NT2/D1 (cell line): ENCODE measurements at regions not wholly inside any gene's neighbourhood (a gene's known extent, or its start where the extent isn't known, plus 50 kb on each side); places are given as distances from the start of the nearest gene placed in this dataset.
A peak's percentile ranks its signal among the peaks of the same experiment; 100 is the strongest.

Source experiments
- DNase-seq: peaks from one replicate; pipeline ENCODE4 v3.0.0-alpha.2; 2011; ENCODE audit warnings: low read depth, low spot score
- H3K27me3 ChIP-seq: 2 replicates; pipeline ENCODE4 v1.6.0; 2011; ENCODE audit warnings: mild to moderate bottlenecking; ENCODE audit not compliant: insufficient read length, insufficient read depth
- H3K36me3 ChIP-seq: 2 replicates; pipeline ENCODE4 v1.6.1; 2011; ENCODE audit warnings: mild to moderate bottlenecking, low read length, mixed read lengths; ENCODE audit not compliant: insufficient read depth, insufficient read length
- H3K4me1 ChIP-seq: 2 replicates; pipeline ENCODE4 v1.5.1; 2011; ENCODE audit not compliant: insufficient read depth, insufficient read length
- H3K4me3 ChIP-seq: 2 replicates; pipeline ENCODE4 v1.5.1; 2011; ENCODE audit warnings: low read depth; ENCODE audit not compliant: insufficient read length
- H3K9ac ChIP-seq: 2 replicates; pipeline ENCODE4 v1.6.0; 2011; ENCODE audit warnings: low read depth; ENCODE audit not compliant: insufficient read length
- H3K9me3 ChIP-seq: 2 replicates; pipeline ENCODE4 v1.5.1; 2011; ENCODE audit warnings: mild to moderate bottlenecking, low read length; ENCODE audit not compliant: insufficient read depth
- SUZ12 ChIP-seq: IDR thresholded peaks from 2 replicates; pipeline ENCODE4 v1.6.1; 2011; ENCODE audit not compliant: insufficient read length, insufficient read depth; ENCODE audit errors: extremely low read depth
- YY1 ChIP-seq: IDR thresholded peaks from 2 replicates; pipeline ENCODE4 v1.6.1; 2011; ENCODE audit not compliant: insufficient read length, insufficient read depth
- ZNF274 ChIP-seq: IDR thresholded peaks from 2 replicates; pipeline ENCODE4 v1.6.1; 2011; ENCODE audit warnings: mild to moderate bottlenecking, low read depth, low read length

DNA sequence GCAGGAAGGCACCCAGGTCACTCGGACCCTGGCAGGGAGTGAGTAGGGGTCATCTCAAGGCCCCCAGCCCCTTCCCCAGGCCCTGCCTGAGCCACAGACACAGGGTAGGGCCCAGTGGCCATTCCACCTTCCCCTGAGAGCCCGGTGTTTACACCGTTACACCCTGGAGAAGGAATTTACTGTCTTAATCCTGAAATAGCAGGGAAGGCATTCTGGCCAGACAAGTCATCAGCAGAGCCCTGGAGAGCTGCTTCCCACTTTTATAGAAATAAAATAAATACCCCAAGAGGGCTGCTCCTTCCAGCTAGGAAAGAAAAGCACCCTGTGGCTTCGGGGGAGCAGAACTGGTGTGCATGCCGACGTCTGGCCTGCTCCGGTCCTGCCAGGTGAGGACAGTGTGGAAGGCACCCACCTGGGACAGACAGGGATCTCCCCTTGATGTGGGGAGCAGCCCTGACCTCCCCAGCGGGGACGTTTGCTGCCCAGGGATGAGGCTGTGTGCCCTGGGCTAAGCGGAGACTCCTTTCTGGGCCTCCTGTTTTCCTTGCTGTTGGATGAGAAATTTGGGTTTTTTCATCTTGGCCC, 180.0 kb downstream of the MN1 start:
- Histone ChIP-seq H3K27me3 (no peaks in the 10 kb centered on the region), H3K9ac (no peak overlapping the region), H3K4me1 (peaks cover 4% of the 10 kb centered on the region), H3K9me3 (no peaks in the 10 kb centered on the region), H3K36me3 (no peaks in the 10 kb centered on the region), H3K4me3 (no peak overlapping the region)
- TF ChIP-seq YY1 (no peak), ZNF274 (no peak), SUZ12 (no peak)
- no peak for DNase-seq

DNA sequence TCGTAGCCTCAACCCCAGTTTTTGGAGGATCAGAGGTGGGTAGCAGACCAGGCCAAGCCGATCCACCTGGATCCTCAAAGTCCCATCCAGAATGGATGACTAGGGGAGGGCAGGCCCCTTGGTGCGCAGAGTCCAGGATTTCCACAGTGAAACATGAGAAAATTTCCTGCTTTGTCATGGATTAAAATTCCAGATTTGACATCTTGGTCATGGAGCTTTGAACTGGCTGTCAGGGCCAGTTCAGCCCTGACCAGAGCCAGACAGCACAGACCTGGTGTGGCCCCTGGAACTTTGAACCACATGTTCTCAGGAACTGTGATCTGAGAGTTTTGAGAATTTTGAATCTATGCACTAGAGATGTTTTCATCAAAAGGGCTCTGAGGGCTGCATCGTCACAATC, 177.5 kb downstream of the MN1 start:
- no peaks in the 10 kb centered on the region for H3K36me3 ChIP-seq
- no peak for DNase-seq
- H3K4me1 ChIP-seq = peaks cover 11% of the 10 kb centered on the region
- no peaks in the 10 kb centered on the region for H3K9me3 ChIP-seq
- no peak overlapping the region for H3K4me3 ChIP-seq
- no peaks in the 10 kb centered on the region for H3K27me3 ChIP-seq
- H3K9ac ChIP-seq = no peak overlapping the region
- no peak for TF ChIP-seq YY1

DNA sequence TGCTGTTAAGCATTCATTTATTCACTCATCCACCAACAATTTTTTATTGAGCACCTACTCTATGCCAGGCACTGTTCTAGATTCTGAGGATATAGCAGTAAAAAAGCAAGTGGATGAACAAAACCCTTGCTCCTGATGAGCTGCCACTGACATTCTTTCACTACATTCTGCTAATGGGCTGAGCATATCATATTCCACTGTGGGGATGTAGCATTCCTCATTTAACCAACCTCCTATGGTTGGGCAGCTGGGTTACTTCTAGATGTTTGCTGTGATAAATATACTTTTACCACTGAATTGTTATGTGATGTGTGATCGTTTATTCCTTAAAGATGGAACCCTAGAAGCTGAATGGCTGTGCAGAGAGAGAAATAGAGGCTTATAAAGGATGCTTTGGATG, 176.9 kb downstream of the MN1 start:
- Histone ChIP-seq H3K9ac (no peak overlapping the region), H3K4me1 (peaks cover 11% of the 10 kb centered on the region), H3K4me3 (no peak overlapping the region), H3K36me3 (no peaks in the 10 kb centered on the region), H3K27me3 (no peaks in the 10 kb centered on the region), H3K9me3 (no peaks in the 10 kb centered on the region)
- DNase-seq = no peak
- TF ChIP-seq YY1 = no peak
- no peak for TF ChIP-seq ZNF274
- TF ChIP-seq SUZ12 = no peak

GRCh38 chr22:27625769-27626674, 175.5 kb downstream of the MN1 start:
- Histone ChIP-seq H3K27me3 (no peaks in the 10 kb centered on the region), H3K36me3 (no peaks in the 10 kb centered on the region), H3K9me3 (no peaks in the 10 kb centered on the region), H3K4me3 (no peak overlapping the region), H3K9ac (no peak overlapping the region), H3K4me1 (peaks cover 15% of the 10 kb centered on the region)
- DNase-seq = no peak
- TF ChIP-seq YY1 (no peak), SUZ12 (no peak), ZNF274 (no peak)

- H3K27me3 ChIP-seq = no peaks in the 10 kb centered on the region
- no peak overlapping the region for H3K4me3 ChIP-seq
- TF ChIP-seq ZNF274 (no peak), YY1 (no peak), SUZ12 (no peak)
- DNase-seq = no peak
- no peaks in the 10 kb centered on the region for H3K9me3 ChIP-seq
- H3K9ac ChIP-seq = peak overlapping the region; percentile 64
- peaks cover 13% of the 10 kb centered on the region for H3K4me1 ChIP-seq
- H3K36me3 ChIP-seq = no peaks in the 10 kb centered on the region
Observed at GRCh38 chr22:27626675-27627443, 174.7 kb downstream of the MN1 start.

GRCh38 chr22:27627444-27627833, 174.1 kb downstream of the MN1 start:
- Histone ChIP-seq H3K4me3 (no peak overlapping the region), H3K36me3 (no peaks in the 10 kb centered on the region), H3K9me3 (no peaks in the 10 kb centered on the region), H3K4me1 (peaks cover 13% of the 10 kb centered on the region), H3K9ac (peak overlapping the region; percentile 64), H3K27me3 (no peaks in the 10 kb centered on the region)
- no peak for TF ChIP-seq ZNF274
- no peak for TF ChIP-seq YY1
- TF ChIP-seq SUZ12 = no peak
- DNase-seq = no peak

DNA sequence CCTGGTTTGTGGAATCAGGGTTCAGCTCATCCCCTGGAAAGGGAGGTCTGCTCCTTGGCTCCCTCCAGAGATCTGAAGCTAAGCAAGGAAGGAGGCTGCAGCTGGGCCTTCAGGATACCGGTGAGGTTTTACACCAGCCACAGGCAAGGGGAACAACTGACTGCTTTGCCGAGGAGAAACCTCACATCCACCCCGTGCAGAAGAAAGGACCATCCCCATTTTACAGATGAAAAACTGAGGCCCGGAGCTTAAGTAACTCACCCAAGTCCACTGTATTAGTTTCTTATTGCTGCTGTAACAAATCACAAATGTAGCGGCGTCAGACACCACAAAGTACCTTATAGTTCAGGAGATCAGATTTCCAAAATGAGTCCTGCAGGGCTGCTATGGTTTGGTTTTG, 173.7 kb downstream of the MN1 start:
- H3K9me3 ChIP-seq = no peaks in the 10 kb centered on the region
- H3K4me1 ChIP-seq = peaks cover 13% of the 10 kb centered on the region
- H3K36me3 ChIP-seq = no peaks in the 10 kb centered on the region
- no peak for TF ChIP-seq SUZ12
- no peak for TF ChIP-seq YY1
- no peak for TF ChIP-seq ZNF274
- H3K9ac ChIP-seq = no peak overlapping the region
- no peak for DNase-seq
- no peaks in the 10 kb centered on the region for H3K27me3 ChIP-seq
- no peak overlapping the region for H3K4me3 ChIP-seq
